A549 (cell line): ENCODE measurements at regions not wholly inside any gene's neighbourhood (a gene's known extent, or its start where the extent isn't known, plus 50 kb on each side); places are given as distances from the start of the nearest gene placed in this dataset.

Experiments
- CEBPB ChIP-seq, 2 experiments: fragments of >200 bp in 1 of 2; sonication (Bioruptor Twin) in 1 of 2; formaldehyde crosslinking in 1 of 2; IDR thresholded peaks; 2 replicates each; pipeline ENCODE4 v1.6.1; 2012 to 2016
- CTCF ChIP-seq: fragments of >200 bp; sonication (Bioruptor Twin); formaldehyde crosslinking; IDR thresholded peaks from 3 replicates; pipeline ENCODE4 v1.5.1; 2016
- JUN ChIP-seq, 2 experiments: fragments of >200 bp; sonication (Bioruptor Twin); formaldehyde crosslinking; IDR thresholded peaks; 2 replicates in 1 of 2; 3 replicates in 1 of 2; pipeline ENCODE4 v1.6.1; 2016 to 2017
- PHF8 ChIP-seq: fragments of 200-600 bp; sonication (generic); IDR thresholded peaks from 2 replicates; pipeline ENCODE4 v1.6.1; 2016; ENCODE audit warnings: low read depth, mild to moderate bottlenecking, antibody characterized with exemption, moderate library complexity, borderline replicate concordance
- POLR2A ChIP-seq: IDR thresholded peaks from 2 replicates; pipeline ENCODE4 v1.6.1; 2012; ENCODE audit warnings: mild to moderate bottlenecking, low read length
- RAD21 ChIP-seq, 2 experiments: fragments of >200 bp in 1 of 2; sonication (Bioruptor Twin) in 1 of 2; formaldehyde crosslinking in 1 of 2; IDR thresholded peaks in 1 of 2; conservative IDR thresholded peaks in 1 of 2; 2 replicates in 1 of 2; 3 replicates in 1 of 2; pipeline ENCODE4 v1.6.1; 2012 to 2018; ENCODE audit warnings: inconsistent platforms in 1 of 2
- RCOR1 ChIP-seq: fragments of 150-350 bp; IDR thresholded peaks from 2 replicates; pipeline ENCODE4 v1.6.1; 2014; ENCODE audit warnings: antibody characterized with exemption, low read length, low read depth
- SMC3 ChIP-seq: fragments of >200 bp; sonication (Bioruptor Twin); formaldehyde crosslinking; IDR thresholded peaks from 3 replicates; pipeline ENCODE4 v1.6.1; 2018; ENCODE audit warnings: inconsistent platforms
- USF2 ChIP-seq: fragments of 450-650 bp; IDR thresholded peaks from 2 replicates; pipeline ENCODE4 v1.6.1; 2014; ENCODE audit warnings: antibody characterized with exemption
- ZFP36 ChIP-seq: fragments of 450-650 bp; IDR thresholded peaks from 2 replicates; pipeline ENCODE4 v1.6.1; 2014; ENCODE audit warnings: borderline replicate concordance; ENCODE audit not compliant: partially characterized antibody
- ZSCAN20 ChIP-seq: fragments of 250-450 bp; sonication (Bioruptor Pico); IDR thresholded peaks from 2 replicates; pipeline ENCODE4 v1.8.0; 2022; ENCODE audit warnings: mild to moderate bottlenecking, moderate library complexity

GRCh38 chr4:100746141-100746739 is 228.4 kb upstream of the EMCN start:
- TF ChIP-seq CTCF (no peak), SMC3 (no peak), JUN (IDR thresholded peaks at IDR 0.05) (no peak), POLR2A (no peak), RAD21 (conservative IDR thresholded peaks at IDR 0.05 in 1 of 2, IDR thresholded peaks at IDR 0.05 in 1 of 2) (no peak), ZSCAN20 (CRISPR knock-in tag) (no peak), ZFP36 (no peak), PHF8 (no peak), RCOR1 (no peak), CEBPB (IDR thresholded peaks at IDR 0.05) (no peak), USF2 (no peak)
